GM18499 (cell line): ENCODE measurements at regions not wholly inside any gene's neighbourhood (a gene's known extent, or its start where the extent isn't known, plus 50 kb on each side); places are given as distances from the start of the nearest gene placed in this dataset.

Source experiments
- ATAC-seq: cut with Tn5 transposase; IDR thresholded peaks from one replicate; pipeline ENCODE4 v1.9.1; 2021; ENCODE audit warnings: moderate number of reproducible peaks; ENCODE audit not compliant: insufficient read depth, unreplicated experiment

GRCh38 chr10:124305984-124306383, 112.7 kb downstream of the OAT start:
- no peak for ATAC-seq

- ATAC-seq, result no peak
These were observed 113.6 kb downstream of the OAT start for GRCh38 chr10:124305131-124305530.

DNA sequence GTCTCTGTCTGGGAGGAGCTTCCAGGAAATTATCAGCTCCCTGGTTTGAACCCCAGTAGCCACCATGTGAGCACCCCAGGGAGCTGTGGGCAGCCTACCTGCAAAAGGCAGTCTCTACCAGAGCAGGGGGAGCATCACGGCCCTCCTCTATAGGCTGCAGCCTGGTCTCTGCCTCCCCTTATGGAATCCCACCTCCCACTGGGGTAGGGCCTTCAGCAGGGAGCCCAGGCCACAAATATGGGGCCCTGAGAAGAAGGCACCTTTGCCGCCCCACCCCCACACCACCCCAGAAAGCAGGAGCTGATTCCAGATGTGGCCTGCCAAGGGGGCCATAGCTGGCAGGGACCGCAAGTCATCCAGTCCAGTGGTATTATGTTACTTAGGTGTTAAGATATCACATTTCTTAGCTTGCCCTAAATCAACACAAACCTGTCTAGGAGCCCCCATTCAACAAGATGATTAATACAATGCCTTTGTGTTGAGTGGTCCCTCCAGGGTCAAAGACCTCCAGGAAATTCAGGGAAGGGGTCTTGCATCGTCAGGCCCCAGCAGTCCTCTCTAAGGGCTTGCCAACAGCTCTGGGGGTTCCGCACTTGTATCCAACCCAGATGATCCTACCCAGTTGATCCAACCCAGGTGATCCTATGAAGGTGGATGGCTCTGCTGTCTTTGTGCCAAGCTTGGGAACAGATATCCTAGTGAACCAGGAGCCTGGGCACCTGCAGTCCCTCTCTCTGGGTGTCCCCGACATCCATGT, 114.9 kb downstream of the OAT start:
- ATAC-seq, result no peak

GRCh38 chr10:124302951-124303505, 115.7 kb downstream of the OAT start:
- ATAC-seq, result no peak

GRCh38 chr10:124301736-124302135, 117.0 kb downstream of the OAT start:
- no peak for ATAC-seq

- ATAC-seq, result no peak
These were observed 118.0 kb downstream of the OAT start for GRCh38 chr10:124300735-124301134.

DNA sequence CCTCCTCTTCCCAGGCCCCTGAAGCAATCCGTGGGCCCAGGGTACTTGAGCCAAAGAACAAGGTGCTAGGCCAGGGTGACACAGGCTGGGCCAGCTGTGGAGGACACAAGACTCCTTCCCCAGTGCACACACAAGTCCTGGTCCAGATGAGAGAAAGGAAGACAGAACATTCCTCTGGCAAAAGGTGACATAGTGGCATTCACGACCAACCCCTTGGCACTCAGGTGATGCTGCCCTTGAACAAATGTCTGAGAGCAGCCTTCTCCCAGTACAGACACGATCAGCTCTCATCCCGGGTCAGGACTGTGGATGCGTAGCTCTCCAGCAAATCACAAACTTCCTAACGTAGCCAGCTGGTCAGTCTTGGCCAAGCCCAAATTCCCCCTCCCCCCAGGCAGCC, 118.5 kb downstream of the OAT start:
- no peak for ATAC-seq

DNA sequence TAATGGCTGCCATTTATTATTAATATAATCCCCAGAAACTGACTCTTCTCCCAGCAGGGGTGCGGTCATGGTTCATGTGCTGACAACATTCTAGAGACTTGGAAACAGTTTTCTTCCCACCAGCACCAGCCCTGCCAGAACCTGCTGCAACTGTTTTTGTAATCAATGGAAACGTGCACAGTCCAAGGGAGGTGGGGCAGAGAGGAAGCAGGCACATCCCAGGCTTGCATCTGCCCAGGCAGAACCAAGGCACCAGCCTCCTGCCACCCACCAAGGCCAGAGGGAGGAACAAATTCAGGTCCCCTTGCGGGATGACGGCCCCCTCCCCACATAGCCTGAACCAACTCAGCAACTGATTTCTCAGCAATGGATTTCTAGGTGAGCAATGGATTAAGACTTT, 119.0 kb downstream of the OAT start:
- no peak for ATAC-seq

DNA sequence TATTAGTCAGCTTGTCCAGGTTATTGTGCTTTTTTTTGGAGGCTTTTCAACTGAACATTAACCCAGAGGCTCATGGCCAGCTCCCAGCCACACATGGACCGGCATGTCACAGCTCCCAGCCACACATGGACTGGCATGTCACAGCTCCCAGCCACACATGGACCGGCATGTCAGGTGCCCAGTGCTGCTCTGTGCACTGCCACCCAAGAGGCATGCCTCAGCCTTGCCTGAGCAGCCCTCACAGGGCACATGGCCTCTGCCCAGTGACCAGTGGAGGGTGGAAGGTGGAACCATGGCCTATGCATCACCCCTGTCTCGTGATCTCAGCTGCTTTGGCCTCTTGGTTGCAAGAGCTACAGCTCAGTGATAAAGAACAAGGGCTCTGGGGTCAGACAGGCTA, 119.8 kb downstream of the OAT start:
- no peak for ATAC-seq

DNA sequence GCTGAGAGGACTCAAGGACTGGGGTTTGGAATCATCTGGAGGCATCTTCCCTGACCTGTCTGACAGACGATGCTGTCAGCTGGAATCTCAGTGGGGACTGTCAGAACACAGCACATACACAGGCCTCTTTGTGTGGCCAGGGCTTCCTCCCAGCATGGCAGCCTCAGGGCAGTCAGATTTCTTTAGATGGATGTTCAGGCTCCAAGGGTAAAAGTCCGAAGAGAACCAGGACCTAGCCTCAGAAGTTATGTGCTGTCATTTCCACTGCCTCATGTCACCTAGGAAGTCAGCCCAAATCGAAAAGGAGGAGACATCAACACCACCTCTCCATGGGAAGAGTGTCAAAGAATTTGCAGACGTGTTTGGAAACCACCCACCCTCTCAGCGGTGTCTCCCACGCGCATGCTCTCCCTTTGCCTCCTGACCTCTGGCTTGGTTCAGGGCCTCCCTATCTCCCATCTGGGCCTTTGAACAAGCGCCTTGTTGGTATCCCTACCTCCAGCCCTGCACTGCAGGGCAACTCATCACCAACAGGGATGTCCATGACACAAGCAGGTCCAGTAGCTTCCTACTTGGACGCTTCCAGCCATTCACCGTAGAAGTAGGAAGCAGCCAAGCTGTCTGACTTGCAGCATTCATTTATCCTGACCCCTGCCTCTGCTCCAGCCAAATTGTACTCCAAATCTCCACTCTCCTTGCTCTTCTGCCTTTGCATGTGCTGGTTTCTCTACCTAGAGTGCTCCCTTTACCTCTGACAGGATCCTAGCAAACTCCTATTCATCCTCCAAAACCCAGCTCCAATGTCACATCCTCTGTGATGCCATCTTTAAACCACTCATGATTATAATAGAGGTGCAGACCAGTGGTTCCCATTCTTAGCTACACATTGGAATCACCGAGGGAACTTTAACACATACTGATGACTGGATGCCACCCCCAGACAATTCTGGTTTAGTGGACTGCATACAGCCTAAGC, 121.6 kb downstream of the OAT start:
- ATAC-seq, result no peak

GRCh38 chr10:124296121-124296812, 122.5 kb downstream of the OAT start:
- ATAC-seq, result no peak

GRCh38 chr10:124294811-124295770, 123.6 kb downstream of the OAT start:
- ATAC-seq, result no peak

GRCh38 chr10:124293616-124294449, 124.9 kb downstream of the OAT start:
- no peak for ATAC-seq

GRCh38 chr10:124292911-124293615, 125.7 kb downstream of the OAT start:
- ATAC-seq, result no peak

GRCh38 chr10:124291001-124291701, 127.6 kb downstream of the OAT start:
- ATAC-seq, result no peak

- ATAC-seq, result no peak
These were observed 128.6 kb downstream of the OAT start for GRCh38 chr10:124289851-124290795.
